ENCODE measurements at regions not wholly inside any gene's neighbourhood (a gene's known extent, or its start where the extent isn't known, plus 50 kb on each side); places are given as distances from the start of the nearest gene placed in this dataset.

GRCh38 chr20:60256811-60257210 lies 298.6 kb downstream of the CDH26 start:
- TF ChIP-seq EZH2 (IDR thresholded peaks at IDR 0.05; ENCODE audit: low read length, unreplicated experiment), result no peak
- CTCF ChIA-PET, result no interaction called here

GRCh38 chr20:60257671-60258070 lies 299.4 kb downstream of the CDH26 start:
- H3K4me3 ChIP-seq (ENCODE audit: low read length), result no peak overlapping the region
- intact Hi-C loops (cut with micrococcal nuclease), result no loop called here
- H3K9me2 ChIP-seq (replicated peaks; ENCODE audit: low read length), result no peaks in the 10 kb centered on the region
- no peaks in the 10 kb centered on the region for H3F3A ChIP-seq (ENCODE audit: low read length, unreplicated experiment)
- no peaks in the 10 kb centered on the region for H3K36me3 ChIP-seq (ENCODE audit: low read depth, low read length)
- no peak overlapping the region for H3K27ac ChIP-seq (ENCODE audit: low read length)
- no peak for DNase-seq
- ATAC-seq, result no peak
- no peaks in the 10 kb centered on the region for H4K20me1 ChIP-seq (ENCODE audit: low read length)
- H3K4me2 ChIP-seq (ENCODE audit: low read length), result no peak overlapping the region
- CTCF ChIA-PET, result no interaction called here
- no TSS peak for BruUV-seq (replicated peaks)
- no peaks in the 10 kb centered on the region for H3K9me3 ChIP-seq (ENCODE audit: low read length)
- no peaks in the 10 kb centered on the region for H3K4me1 ChIP-seq (ENCODE audit: insufficient read depth, low read length)
- H3K27me3 ChIP-seq (ENCODE audit: low read length), result no peaks in the 10 kb centered on the region; the same call in 1 of the 2 replicates
- TF ChIP-seq EZH2 (IDR thresholded peaks at IDR 0.05; ENCODE audit: low read length, unreplicated experiment), result no peak
- no peak for TF ChIP-seq CTCF (conservative IDR thresholded peaks at IDR 0.05; ENCODE audit: low read depth, low read length)
- TF ChIP-seq EZH2phosphoT487 (IDR thresholded peaks at IDR 0.05; ENCODE audit: borderline replicate concordance, low read length), result no peak
- no peak overlapping the region for H2AFZ ChIP-seq (ENCODE audit: low read length)
- H3K79me2 ChIP-seq (ENCODE audit: low read length), result no peaks in the 10 kb centered on the region
- POLR2A ChIA-PET (ENCODE audit: unreplicated experiment), result no interaction called here
- H3K9ac ChIP-seq (ENCODE audit: low read length), result no peak overlapping the region

More at GRCh38 chr20:60256811-60257210, 298.6 kb downstream of the CDH26 start:
- no peak overlapping the region for H3K9ac ChIP-seq (ENCODE audit: low read length)
- H3F3A ChIP-seq (ENCODE audit: low read length, unreplicated experiment), result no peaks in the 10 kb centered on the region
- H3K9me3 ChIP-seq (ENCODE audit: low read length), result no peaks in the 10 kb centered on the region
- POLR2A ChIA-PET (ENCODE audit: unreplicated experiment), result no interaction called here
- ATAC-seq (no peak), DNase-seq (no peak)
- H3K27me3 ChIP-seq (ENCODE audit: low read length), result no peaks in the 10 kb centered on the region; the same call in 1 of the 2 replicates
- H3K27ac ChIP-seq (ENCODE audit: low read length), result no peak overlapping the region
- no peak overlapping the region for H3K4me3 ChIP-seq (ENCODE audit: low read length)
- intact Hi-C loops (cut with micrococcal nuclease), result no loop called here
- H3K79me2 ChIP-seq (ENCODE audit: low read length), result no peaks in the 10 kb centered on the region
- H2AFZ ChIP-seq (ENCODE audit: low read length), result no peak overlapping the region
- H3K9me2 ChIP-seq (replicated peaks; ENCODE audit: low read length), result no peaks in the 10 kb centered on the region
- H3K4me2 ChIP-seq (ENCODE audit: low read length), result no peak overlapping the region
- no peaks in the 10 kb centered on the region for H3K4me1 ChIP-seq (ENCODE audit: insufficient read depth, low read length)
- no peaks in the 10 kb centered on the region for H4K20me1 ChIP-seq (ENCODE audit: low read length)
- H3K36me3 ChIP-seq (ENCODE audit: low read depth, low read length), result no peaks in the 10 kb centered on the region
- BruUV-seq (replicated peaks), result no TSS peak

GRCh38 chr20:60258255-60258863 lies 300.1 kb downstream of the CDH26 start:
- H3K9me3 ChIP-seq (ENCODE audit: low read length), result no peaks in the 10 kb centered on the region
- BruUV-seq (replicated peaks), result no TSS peak

More at GRCh38 chr20:60258255-60258863, 300.1 kb downstream of the CDH26 start:
- Histone ChIP-seq H3K4me1 (ENCODE audit: insufficient read depth, low read length) (no peaks in the 10 kb centered on the region), H3K27ac (ENCODE audit: low read length) (no peak overlapping the region), H3K36me3 (ENCODE audit: low read depth, low read length) (no peaks in the 10 kb centered on the region), H3K4me2 (ENCODE audit: low read length) (no peak overlapping the region), H3K9ac (ENCODE audit: low read length) (no peak overlapping the region), H3K4me3 (ENCODE audit: low read length) (no peak overlapping the region), H3K9me2 (replicated peaks; ENCODE audit: low read length) (no peaks in the 10 kb centered on the region), H3K27me3 (ENCODE audit: low read length) (no peaks in the 10 kb centered on the region; the same call in 1 of the 2 replicates), H2AFZ (ENCODE audit: low read length) (no peak overlapping the region), H4K20me1 (ENCODE audit: low read length) (no peaks in the 10 kb centered on the region), H3K79me2 (ENCODE audit: low read length) (no peaks in the 10 kb centered on the region), H3F3A (ENCODE audit: low read length, unreplicated experiment) (no peaks in the 10 kb centered on the region)
- DNase-seq (no peak), ATAC-seq (no peak)
- POLR2A ChIA-PET (ENCODE audit: unreplicated experiment), result no interaction called here
- intact Hi-C loops (cut with micrococcal nuclease), result no loop called here
- TF ChIP-seq EZH2phosphoT487 (IDR thresholded peaks at IDR 0.05; ENCODE audit: borderline replicate concordance, low read length), result no peak
- no peak for TF ChIP-seq CTCF (conservative IDR thresholded peaks at IDR 0.05; ENCODE audit: low read depth, low read length)
- no peak for TF ChIP-seq EZH2 (IDR thresholded peaks at IDR 0.05; ENCODE audit: low read length, unreplicated experiment)
- CTCF ChIA-PET, result no interaction called here
